Keratinocyte (primary cell): ENCODE measurements at regions not wholly inside any gene's neighbourhood (a gene's known extent, or its start where the extent isn't known, plus 50 kb on each side); places are given as distances from the start of the nearest gene placed in this dataset.

Experiments
- EZH2 ChIP-seq: IDR thresholded peaks from one replicate; pipeline ENCODE4 v1.6.1; 2012; ENCODE audit warnings: inconsistent platforms, mild to moderate bottlenecking, low read length, moderate library complexity
- TF ChIP-seq, protein P1 (sequence below), 3 experiments: IDR thresholded peaks in 1 of 3; conservative IDR thresholded peaks in 1 of 3; optimal IDR thresholded peaks in 1 of 3; 2 replicates in 2 of 3; 3 replicates in 1 of 3; pipeline versions ENCODE3 to v1.5.1; 2011; ENCODE audit warnings: low read length in 3 of 3, mild to moderate bottlenecking in 3 of 3, moderate library complexity in 2 of 3, control low read depth in 1 of 3, inconsistent platforms in 1 of 3; ENCODE audit not compliant: insufficient read depth in 2 of 3; ENCODE audit errors: extremely low read depth in 1 of 3

DNA sequence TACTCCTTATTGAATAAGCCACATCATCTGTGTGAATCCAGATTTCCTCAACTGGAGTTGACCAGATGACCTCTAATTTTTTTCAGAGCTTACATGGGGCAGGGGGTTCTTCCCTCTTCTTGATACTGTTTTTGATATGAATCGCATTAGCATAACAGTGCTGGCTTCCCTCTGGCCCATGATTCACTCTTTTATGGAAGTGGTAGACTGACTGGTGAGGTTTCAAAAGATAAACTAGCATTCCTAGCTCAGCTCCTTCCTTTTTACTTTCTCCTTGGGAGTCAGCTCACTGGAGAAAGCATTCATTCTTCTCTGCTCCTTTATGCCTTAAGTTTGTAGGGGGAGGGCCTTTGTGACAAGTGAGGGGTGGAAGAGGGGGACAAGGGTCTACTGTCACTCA is 161.0 kb upstream of the FGF13 start:
- TF ChIP-seq, protein P1, sequence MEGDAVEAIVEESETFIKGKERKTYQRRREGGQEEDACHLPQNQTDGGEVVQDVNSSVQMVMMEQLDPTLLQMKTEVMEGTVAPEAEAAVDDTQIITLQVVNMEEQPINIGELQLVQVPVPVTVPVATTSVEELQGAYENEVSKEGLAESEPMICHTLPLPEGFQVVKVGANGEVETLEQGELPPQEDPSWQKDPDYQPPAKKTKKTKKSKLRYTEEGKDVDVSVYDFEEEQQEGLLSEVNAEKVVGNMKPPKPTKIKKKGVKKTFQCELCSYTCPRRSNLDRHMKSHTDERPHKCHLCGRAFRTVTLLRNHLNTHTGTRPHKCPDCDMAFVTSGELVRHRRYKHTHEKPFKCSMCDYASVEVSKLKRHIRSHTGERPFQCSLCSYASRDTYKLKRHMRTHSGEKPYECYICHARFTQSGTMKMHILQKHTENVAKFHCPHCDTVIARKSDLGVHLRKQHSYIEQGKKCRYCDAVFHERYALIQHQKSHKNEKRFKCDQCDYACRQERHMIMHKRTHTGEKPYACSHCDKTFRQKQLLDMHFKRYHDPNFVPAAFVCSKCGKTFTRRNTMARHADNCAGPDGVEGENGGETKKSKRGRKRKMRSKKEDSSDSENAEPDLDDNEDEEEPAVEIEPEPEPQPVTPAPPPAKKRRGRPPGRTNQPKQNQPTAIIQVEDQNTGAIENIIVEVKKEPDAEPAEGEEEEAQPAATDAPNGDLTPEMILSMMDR (optimal IDR thresholded peaks at IDR 0.05 in 1 of 3, IDR thresholded peaks at IDR 0.05 in 1 of 3, conservative IDR thresholded peaks at IDR 0.05 in 1 of 3; ENCODE audit: extremely low read depth in 1 of 3, insufficient read depth in 2 of 3, low read length in 3 of 3): no peak
- TF ChIP-seq EZH2: no peak
